SJSA1 (cell line): ENCODE measurements at regions not wholly inside any gene's neighbourhood (a gene's known extent, or its start where the extent isn't known, plus 50 kb on each side); places are given as distances from the start of the nearest gene placed in this dataset.

ENCODE experiments used
- DNase-seq, 2 experiments: peaks; one replicate each; pipeline ENCODE4 v3.0.0-alpha.2; 2015 to 2020; ENCODE audit warnings: low spot score in 2 of 2, low read depth in 1 of 2
- H3K27ac ChIP-seq: fragments of 250-450 bp; sonication (Bioruptor Pico); 2 replicates; pipeline ENCODE4 v1.5.1; 2020; ENCODE audit warnings: mild to moderate bottlenecking, moderate library complexity
- H3K27me3 ChIP-seq: fragments of 250-450 bp; sonication (Bioruptor Pico); replicated peaks from 2 replicates; pipeline ENCODE4 v1.5.1; 2020; ENCODE audit warnings: mild to moderate bottlenecking, moderate library complexity
- H3K36me3 ChIP-seq: fragments of 250-450 bp; sonication (Bioruptor Pico); 2 replicates; pipeline ENCODE4 v1.5.1; 2020; ENCODE audit warnings: mild to moderate bottlenecking
- H3K4me1 ChIP-seq: fragments of 250-450 bp; sonication (Bioruptor Pico); replicated peaks from 2 replicates; pipeline ENCODE4 v1.6.1; 2021; ENCODE audit warnings: mild to moderate bottlenecking
- H3K4me3 ChIP-seq: fragments of 250-450 bp; sonication (Bioruptor Pico); 2 replicates; pipeline ENCODE4 v1.5.1; 2020; ENCODE audit warnings: mild to moderate bottlenecking
- H3K9me3 ChIP-seq: fragments of 250-450 bp; sonication (Bioruptor Pico); replicated peaks from 2 replicates; pipeline ENCODE4 v1.5.1; 2020; ENCODE audit warnings: mild to moderate bottlenecking

- Histone ChIP-seq H3K4me1 (no peaks in the 10 kb centered on the region), H3K36me3 (no peaks in the 10 kb centered on the region), H3K9me3 (no peaks in the 10 kb centered on the region), H3K4me3 (no peak overlapping the region), H3K27me3 (no peaks in the 10 kb centered on the region), H3K27ac (no peak overlapping the region)
- no peak for DNase-seq
Observed at GRCh38 chr17:10987786-10988185, 149.9 kb upstream of the PIRT start.

- no peak for DNase-seq
- H3K4me1 ChIP-seq: no peaks in the 10 kb centered on the region
- H3K9me3 ChIP-seq: no peaks in the 10 kb centered on the region
- H3K27ac ChIP-seq: no peak overlapping the region
- H3K4me3 ChIP-seq: no peak overlapping the region
- no peaks in the 10 kb centered on the region for H3K27me3 ChIP-seq
- H3K36me3 ChIP-seq: no peaks in the 10 kb centered on the region
Observed at GRCh38 chr17:10984220-10984619, 146.3 kb upstream of the PIRT start.

GRCh38 chr17:10976401-10976800, 138.5 kb upstream of the PIRT start:
- no peak overlapping the region for H3K4me3 ChIP-seq
- no peaks in the 10 kb centered on the region for H3K36me3 ChIP-seq
- H3K27ac ChIP-seq: no peak overlapping the region
- H3K4me1 ChIP-seq: no peaks in the 10 kb centered on the region
- DNase-seq: no peak
- no peaks in the 10 kb centered on the region for H3K9me3 ChIP-seq
- no peaks in the 10 kb centered on the region for H3K27me3 ChIP-seq

GRCh38 chr17:10968007-10968406, 130.1 kb upstream of the PIRT start:
- Histone ChIP-seq H3K9me3 (no peaks in the 10 kb centered on the region), H3K4me1 (no peaks in the 10 kb centered on the region), H3K27ac (no peak overlapping the region), H3K27me3 (no peaks in the 10 kb centered on the region), H3K4me3 (no peak overlapping the region), H3K36me3 (no peaks in the 10 kb centered on the region)
- DNase-seq: no peak

- H3K36me3 ChIP-seq: no peaks in the 10 kb centered on the region
- no peak for DNase-seq
Observed at GRCh38 chr17:10956821-10957220, 118.9 kb upstream of the PIRT start.

GRCh38 chr17:10944819-10945218, 106.9 kb upstream of the PIRT start:
- H3K4me1 ChIP-seq: no peaks in the 10 kb centered on the region
- DNase-seq: no peak
- H3K27me3 ChIP-seq: no peaks in the 10 kb centered on the region
- no peak overlapping the region for H3K4me3 ChIP-seq
- no peaks in the 10 kb centered on the region for H3K9me3 ChIP-seq
- H3K36me3 ChIP-seq: no peaks in the 10 kb centered on the region
- no peak overlapping the region for H3K27ac ChIP-seq

More at GRCh38 chr17:10956821-10957220, 118.9 kb upstream of the PIRT start:
- H3K27ac ChIP-seq: no peak overlapping the region
- H3K4me3 ChIP-seq: no peak overlapping the region
- no peaks in the 10 kb centered on the region for H3K27me3 ChIP-seq
- H3K9me3 ChIP-seq: no peaks in the 10 kb centered on the region
- no peaks in the 10 kb centered on the region for H3K4me1 ChIP-seq

- Histone ChIP-seq H3K4me3 (no peak overlapping the region), H3K27ac (no peak overlapping the region), H3K9me3 (no peaks in the 10 kb centered on the region), H3K27me3 (no peaks in the 10 kb centered on the region), H3K36me3 (no peaks in the 10 kb centered on the region), H3K4me1 (no peaks in the 10 kb centered on the region)
- no peak for DNase-seq
Observed at GRCh38 chr17:10936931-10937330, 99.0 kb upstream of the PIRT start.

- Histone ChIP-seq H3K9me3 (no peaks in the 10 kb centered on the region), H3K4me3 (no peak overlapping the region), H3K4me1 (no peaks in the 10 kb centered on the region), H3K36me3 (no peaks in the 10 kb centered on the region), H3K27ac (no peak overlapping the region), H3K27me3 (no peaks in the 10 kb centered on the region)
- no peak for DNase-seq
Observed at GRCh38 chr17:10932938-10933337, 95.1 kb upstream of the PIRT start.

GRCh38 chr17:10931133-10931532, 93.2 kb upstream of the PIRT start:
- DNase-seq: no peak
- Histone ChIP-seq H3K4me3 (no peak overlapping the region), H3K4me1 (no peaks in the 10 kb centered on the region), H3K36me3 (no peaks in the 10 kb centered on the region), H3K9me3 (no peaks in the 10 kb centered on the region), H3K27me3 (no peaks in the 10 kb centered on the region), H3K27ac (no peak overlapping the region)

GRCh38 chr17:10927712-10928111, 89.8 kb upstream of the PIRT start:
- no peaks in the 10 kb centered on the region for H3K36me3 ChIP-seq
- no peak overlapping the region for H3K4me3 ChIP-seq
- H3K9me3 ChIP-seq: no peaks in the 10 kb centered on the region
- no peak overlapping the region for H3K27ac ChIP-seq
- DNase-seq: no peak
- no peaks in the 10 kb centered on the region for H3K4me1 ChIP-seq
- H3K27me3 ChIP-seq: no peaks in the 10 kb centered on the region

- Histone ChIP-seq H3K36me3 (no peaks in the 10 kb centered on the region), H3K27me3 (no peaks in the 10 kb centered on the region), H3K4me1 (no peaks in the 10 kb centered on the region), H3K4me3 (no peak overlapping the region), H3K27ac (no peak overlapping the region), H3K9me3 (no peaks in the 10 kb centered on the region)
- DNase-seq: no peak
Observed at GRCh38 chr17:10920558-10921108, 82.7 kb upstream of the PIRT start.

GRCh38 chr17:10907370-10907769, 69.5 kb upstream of the PIRT start:
- H3K9me3 ChIP-seq: no peaks in the 10 kb centered on the region
- no peaks in the 10 kb centered on the region for H3K4me1 ChIP-seq
- H3K27ac ChIP-seq: no peak overlapping the region
- H3K36me3 ChIP-seq: no peaks in the 10 kb centered on the region
- H3K27me3 ChIP-seq: no peaks in the 10 kb centered on the region
- no peak overlapping the region for H3K4me3 ChIP-seq
- no peak for DNase-seq

GRCh38 chr17:10899281-10899680, 61.4 kb upstream of the PIRT start:
- H3K4me1 ChIP-seq: no peaks in the 10 kb centered on the region
- H3K27ac ChIP-seq: no peak overlapping the region
- no peaks in the 10 kb centered on the region for H3K9me3 ChIP-seq
- DNase-seq: no peak
- H3K36me3 ChIP-seq: no peaks in the 10 kb centered on the region
- no peaks in the 10 kb centered on the region for H3K27me3 ChIP-seq
- H3K4me3 ChIP-seq: no peak overlapping the region

GRCh38 chr17:10894220-10894619, 56.3 kb upstream of the PIRT start:
- DNase-seq: no peak
- no peaks in the 10 kb centered on the region for H3K36me3 ChIP-seq
- H3K27me3 ChIP-seq: no peaks in the 10 kb centered on the region
- H3K4me3 ChIP-seq: no peak overlapping the region
- H3K9me3 ChIP-seq: no peaks in the 10 kb centered on the region
- no peaks in the 10 kb centered on the region for H3K4me1 ChIP-seq
- no peak overlapping the region for H3K27ac ChIP-seq

- Histone ChIP-seq H3K27ac (no peak overlapping the region), H3K9me3 (no peaks in the 10 kb centered on the region), H3K27me3 (no peaks in the 10 kb centered on the region), H3K36me3 (no peaks in the 10 kb centered on the region), H3K4me3 (no peak overlapping the region), H3K4me1 (no peaks in the 10 kb centered on the region)
- no peak for DNase-seq
Observed at GRCh38 chr17:10888858-10889257, 51.0 kb upstream of the PIRT start.
